ENCODE measurements at regions not wholly inside any gene's neighbourhood (a gene's known extent, or its start where the extent isn't known, plus 50 kb on each side); places are given as distances from the start of the nearest gene placed in this dataset.

GRCh38 chr6:94289131-94289530, 869.8 kb upstream of the EPHA7 start:
- no peak for DNase-seq (ENCODE audit: low read depth, low spot score)
- no peaks in the 10 kb centered on the region for H3K36me3 ChIP-seq (ENCODE audit: control insufficient read depth, insufficient read depth, low read length)
- H3K4me1 ChIP-seq (ENCODE audit: control insufficient read depth, insufficient read depth, low read length) = no peaks in the 10 kb centered on the region
- intact Hi-C loops (cut with micrococcal nuclease; ENCODE audit: unreplicated experiment) (no loop called here), in situ Hi-C loops (cut with HindIII; ENCODE audit: low pct_unique_long_range_greater_than_20kb, low sequenced_read_pairs) (no loop called here)
- no peak overlapping the region for H3K4me3 ChIP-seq (ENCODE audit: low read depth in 2 of 2, low read length in 2 of 2)
- ChIA-PET POLR2A (no interaction called here), CTCF (interaction anchor here (0.6 kb wide), 1 partner anchor 35 kb away, joined by 3 read pairs; no protein-coding TSS in a partner anchor)
- no peak for ATAC-seq
- no TSS peak for BruUV-seq (replicated peaks)
- H3K27ac ChIP-seq (ENCODE audit: low read length) = no peak overlapping the region
- no peaks in the 10 kb centered on the region for H3K27me3 ChIP-seq (ENCODE audit: control insufficient read depth, insufficient read depth, low read length)
- no peak for TF ChIP-seq POLR2AphosphoS5 (IDR thresholded peaks at IDR 0.05; ENCODE audit: low read depth, low read length)
- no peak for TF ChIP-seq SIN3A (IDR thresholded peaks at IDR 0.05; ENCODE audit: borderline replicate concordance, insufficient read depth, low read depth, low read length)
- no peak for TF ChIP-seq TCF7L2 (IDR thresholded peaks at IDR 0.05; ENCODE audit: low read depth, low read length)
- TF ChIP-seq CTCF (IDR thresholded peaks at IDR 0.05) = no peak
- no peak for TF ChIP-seq REST (IDR thresholded peaks at IDR 0.05; ENCODE audit: insufficient read depth in 1 of 2, low read depth in 2 of 2, low read length in 1 of 2)
- H3K9me3 ChIP-seq (ENCODE audit: control insufficient read depth, insufficient read depth, low read depth, low read length) = no peaks in the 10 kb centered on the region

- ATAC-seq (no peak), DNase-seq (ENCODE audit: low read depth, low spot score) (no peak)
- intact Hi-C loops (cut with micrococcal nuclease; ENCODE audit: unreplicated experiment) = no loop called here
- no peak overlapping the region for H3K27ac ChIP-seq (ENCODE audit: low read length)
- in situ Hi-C loops (cut with HindIII; ENCODE audit: low pct_unique_long_range_greater_than_20kb, low sequenced_read_pairs) = no loop called here
- H3K9me3 ChIP-seq (ENCODE audit: control insufficient read depth, insufficient read depth, low read depth, low read length) = no peaks in the 10 kb centered on the region
- ChIA-PET CTCF (no interaction called here), POLR2A (interaction anchor here (0.6 kb wide), 1 partner anchor 864 kb away, joined by 3 read pairs; no protein-coding TSS in a partner anchor)
- TF ChIP-seq TCF7L2 (IDR thresholded peaks at IDR 0.05; ENCODE audit: low read depth, low read length) (no peak), SIN3A (IDR thresholded peaks at IDR 0.05; ENCODE audit: borderline replicate concordance, insufficient read depth, low read depth, low read length) (no peak), POLR2AphosphoS5 (IDR thresholded peaks at IDR 0.05; ENCODE audit: low read depth, low read length) (no peak), REST (IDR thresholded peaks at IDR 0.05; ENCODE audit: insufficient read depth in 1 of 2, low read depth in 2 of 2, low read length in 1 of 2) (no peak), CTCF (IDR thresholded peaks at IDR 0.05) (no peak)
- H3K4me1 ChIP-seq (ENCODE audit: control insufficient read depth, insufficient read depth, low read length) = no peaks in the 10 kb centered on the region
- BruUV-seq (replicated peaks) = no TSS peak
- no peaks in the 10 kb centered on the region for H3K36me3 ChIP-seq (ENCODE audit: control insufficient read depth, insufficient read depth, low read length)
- H3K27me3 ChIP-seq (ENCODE audit: control insufficient read depth, insufficient read depth, low read length) = no peaks in the 10 kb centered on the region
- H3K4me3 ChIP-seq (ENCODE audit: low read depth in 2 of 2, low read length in 2 of 2) = no peak overlapping the region
Measured at GRCh38 chr6:94278146-94278545, 858.8 kb upstream of the EPHA7 start.
